Body of pancreas (tissue), 4 donors: ENCODE measurements at regions not wholly inside any gene's neighbourhood (a gene's known extent, or its start where the extent isn't known, plus 50 kb on each side); places are given as distances from the start of the nearest gene placed in this dataset.
"Not testable (repeated sequence)": the region's sequence is repeated elsewhere in the genome, so short reads cannot be mapped to it uniquely, and the experiment has no call there.

ENCODE experiments used
- POLR2A ChIP-seq, 3 donors: fragments of 450-650 bp; IDR thresholded peaks; one replicate each; pipeline ENCODE4 v1.6.1; 2016; ENCODE audit warnings: antibody characterized with exemption in 3 of 3, mild to moderate bottlenecking in 2 of 3
- TF ChIP-seq, protein P1 (sequence below), 7 experiments: fragments of 450-650 bp in 4 of 7; fragments of 200-600 bp in 3 of 7; sonication (generic) in 3 of 7; IDR thresholded peaks; one replicate each; pipeline ENCODE4 v1.5.1; 2016 to 2019; ENCODE audit warnings: antibody characterized with exemption in 7 of 7

DNA sequence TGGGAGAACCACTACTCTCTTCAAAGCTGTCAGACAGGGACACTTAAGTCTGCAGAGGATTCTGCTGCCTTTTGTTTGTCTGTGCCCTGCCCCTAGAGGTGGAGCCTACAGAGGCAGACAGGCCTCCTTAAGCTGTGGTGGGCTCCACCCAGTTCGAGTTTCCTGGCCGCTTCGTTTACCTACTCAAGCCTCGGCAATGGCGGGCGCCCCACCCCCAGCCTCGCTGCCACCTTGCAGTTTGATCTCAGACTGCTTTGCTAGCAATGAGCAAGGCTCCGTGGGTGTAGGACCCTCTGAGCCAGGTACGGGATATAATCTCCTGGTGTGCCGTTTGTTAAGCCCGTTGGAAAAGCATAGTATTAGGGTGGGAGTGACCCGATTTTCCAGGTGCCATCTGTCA, 267.9 kb upstream of the GRAMD2B start:
- TF ChIP-seq, protein P1, sequence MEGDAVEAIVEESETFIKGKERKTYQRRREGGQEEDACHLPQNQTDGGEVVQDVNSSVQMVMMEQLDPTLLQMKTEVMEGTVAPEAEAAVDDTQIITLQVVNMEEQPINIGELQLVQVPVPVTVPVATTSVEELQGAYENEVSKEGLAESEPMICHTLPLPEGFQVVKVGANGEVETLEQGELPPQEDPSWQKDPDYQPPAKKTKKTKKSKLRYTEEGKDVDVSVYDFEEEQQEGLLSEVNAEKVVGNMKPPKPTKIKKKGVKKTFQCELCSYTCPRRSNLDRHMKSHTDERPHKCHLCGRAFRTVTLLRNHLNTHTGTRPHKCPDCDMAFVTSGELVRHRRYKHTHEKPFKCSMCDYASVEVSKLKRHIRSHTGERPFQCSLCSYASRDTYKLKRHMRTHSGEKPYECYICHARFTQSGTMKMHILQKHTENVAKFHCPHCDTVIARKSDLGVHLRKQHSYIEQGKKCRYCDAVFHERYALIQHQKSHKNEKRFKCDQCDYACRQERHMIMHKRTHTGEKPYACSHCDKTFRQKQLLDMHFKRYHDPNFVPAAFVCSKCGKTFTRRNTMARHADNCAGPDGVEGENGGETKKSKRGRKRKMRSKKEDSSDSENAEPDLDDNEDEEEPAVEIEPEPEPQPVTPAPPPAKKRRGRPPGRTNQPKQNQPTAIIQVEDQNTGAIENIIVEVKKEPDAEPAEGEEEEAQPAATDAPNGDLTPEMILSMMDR (IDR thresholded peaks at IDR 0.05) = not testable (repeated sequence)
- not testable (repeated sequence) for TF ChIP-seq POLR2A (IDR thresholded peaks at IDR 0.05)
